ENCODE measurements at regions not wholly inside any gene's neighbourhood (a gene's known extent, or its start where the extent isn't known, plus 50 kb on each side); places are given as distances from the start of the nearest gene placed in this dataset.

DNA sequence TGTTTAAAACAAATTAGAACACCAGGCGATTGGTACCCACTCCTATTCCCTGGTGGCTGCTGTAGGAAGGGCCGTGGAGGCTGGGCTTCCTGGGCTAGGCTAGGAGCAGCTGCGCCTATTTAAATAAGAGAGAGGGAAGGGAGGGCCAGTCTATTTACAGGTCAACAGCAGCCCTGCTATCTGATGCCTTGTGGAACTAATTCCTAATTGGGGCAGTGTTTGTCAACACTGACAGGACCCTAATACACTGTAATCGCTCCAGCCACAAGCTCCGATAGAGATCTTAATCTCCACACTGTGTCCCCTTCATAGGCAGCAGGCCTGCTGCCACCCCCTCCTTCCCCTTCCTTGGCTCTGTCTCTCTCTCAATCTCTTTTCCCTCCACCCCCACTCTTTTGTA, 116.9 kb upstream of the SOX14 start:
- TF ChIP-seq, protein P1, sequence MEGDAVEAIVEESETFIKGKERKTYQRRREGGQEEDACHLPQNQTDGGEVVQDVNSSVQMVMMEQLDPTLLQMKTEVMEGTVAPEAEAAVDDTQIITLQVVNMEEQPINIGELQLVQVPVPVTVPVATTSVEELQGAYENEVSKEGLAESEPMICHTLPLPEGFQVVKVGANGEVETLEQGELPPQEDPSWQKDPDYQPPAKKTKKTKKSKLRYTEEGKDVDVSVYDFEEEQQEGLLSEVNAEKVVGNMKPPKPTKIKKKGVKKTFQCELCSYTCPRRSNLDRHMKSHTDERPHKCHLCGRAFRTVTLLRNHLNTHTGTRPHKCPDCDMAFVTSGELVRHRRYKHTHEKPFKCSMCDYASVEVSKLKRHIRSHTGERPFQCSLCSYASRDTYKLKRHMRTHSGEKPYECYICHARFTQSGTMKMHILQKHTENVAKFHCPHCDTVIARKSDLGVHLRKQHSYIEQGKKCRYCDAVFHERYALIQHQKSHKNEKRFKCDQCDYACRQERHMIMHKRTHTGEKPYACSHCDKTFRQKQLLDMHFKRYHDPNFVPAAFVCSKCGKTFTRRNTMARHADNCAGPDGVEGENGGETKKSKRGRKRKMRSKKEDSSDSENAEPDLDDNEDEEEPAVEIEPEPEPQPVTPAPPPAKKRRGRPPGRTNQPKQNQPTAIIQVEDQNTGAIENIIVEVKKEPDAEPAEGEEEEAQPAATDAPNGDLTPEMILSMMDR (IDR thresholded peaks at IDR 0.05), result no peak
- no peak for TF ChIP-seq POLR2A (IDR thresholded peaks at IDR 0.05)

Data from uterus (tissue), 2 donors.